GM19351 (cell line): ENCODE measurements at regions not wholly inside any gene's neighbourhood (a gene's known extent, or its start where the extent isn't known, plus 50 kb on each side); places are given as distances from the start of the nearest gene placed in this dataset.

Experiments
- ATAC-seq: cut with Tn5 transposase; IDR thresholded peaks from one replicate; pipeline ENCODE4 v1.9.1; 2021; ENCODE audit warnings: mild to moderate bottlenecking, moderate library complexity; ENCODE audit not compliant: unreplicated experiment

GRCh38 chr2:116645155-116645554, 1169.3 kb upstream of the DDX18 start:
- ATAC-seq = no peak

- no peak for ATAC-seq
Measured at GRCh38 chr2:116668691-116669090, 1145.8 kb upstream of the DDX18 start.

GRCh38 chr2:116669782-116670181, 1144.7 kb upstream of the DDX18 start:
- ATAC-seq = no peak

- no peak for ATAC-seq
Measured at GRCh38 chr2:116674188-116674587, 1140.3 kb upstream of the DDX18 start.

- no peak for ATAC-seq
Measured at GRCh38 chr2:116676776-116677175, 1137.7 kb upstream of the DDX18 start.

- ATAC-seq = no peak
Measured at GRCh38 chr2:116680256-116680936, 1134.1 kb upstream of the DDX18 start.

GRCh38 chr2:116687371-116687770, 1127.1 kb upstream of the DDX18 start:
- ATAC-seq = no peak

- ATAC-seq = no peak
Measured at GRCh38 chr2:116692988-116693387, 1121.5 kb upstream of the DDX18 start.

- ATAC-seq = no peak
Measured at GRCh38 chr2:116696223-116696622, 1118.3 kb upstream of the DDX18 start.

- ATAC-seq = no peak
Measured at GRCh38 chr2:116696903-116697302, 1117.6 kb upstream of the DDX18 start.

GRCh38 chr2:116706396-116706795, 1108.1 kb upstream of the DDX18 start:
- no peak for ATAC-seq

GRCh38 chr2:116716038-116716437, 1098.5 kb upstream of the DDX18 start:
- no peak for ATAC-seq

- no peak for ATAC-seq
Measured at GRCh38 chr2:116716444-116716843, 1098.0 kb upstream of the DDX18 start.

GRCh38 chr2:116717832-116718231, 1096.7 kb upstream of the DDX18 start:
- ATAC-seq = no peak

- no peak for ATAC-seq
Measured at GRCh38 chr2:116718451-116718850, 1096.0 kb upstream of the DDX18 start.

- no peak for ATAC-seq
Measured at GRCh38 chr2:116719836-116720235, 1094.7 kb upstream of the DDX18 start.

- ATAC-seq = no peak
Measured at GRCh38 chr2:116724550-116724949, 1089.9 kb upstream of the DDX18 start.

- ATAC-seq = no peak
Measured at GRCh38 chr2:116732322-116732721, 1082.2 kb upstream of the DDX18 start.

- ATAC-seq = no peak
Measured at GRCh38 chr2:116733699-116734098, 1080.8 kb upstream of the DDX18 start.

- ATAC-seq = no peak
Measured at GRCh38 chr2:116737951-116738350, 1076.5 kb upstream of the DDX18 start.

- ATAC-seq = no peak
Measured at GRCh38 chr2:116747103-116747502, 1067.4 kb upstream of the DDX18 start.

- no peak for ATAC-seq
Measured at GRCh38 chr2:116749994-116750393, 1064.5 kb upstream of the DDX18 start.

- no peak for ATAC-seq
Measured at GRCh38 chr2:116754381-116755101, 1060.0 kb upstream of the DDX18 start.
